Astrocyte (in vitro differentiated cells and primary cell): ENCODE measurements at regions not wholly inside any gene's neighbourhood (a gene's known extent, or its start where the extent isn't known, plus 50 kb on each side); places are given as distances from the start of the nearest gene placed in this dataset.

Experiments
- EZH2 ChIP-seq: IDR thresholded peaks from 2 replicates; pipeline ENCODE4 v1.6.1; 2012; ENCODE audit warnings: mild to moderate bottlenecking, low read length, inconsistent platforms; ENCODE audit not compliant: insufficient read depth
- TF ChIP-seq, protein P1 (sequence below): IDR thresholded peaks from 2 replicates; pipeline ENCODE4 v1.5.1; 2011; ENCODE audit warnings: low read depth, mild to moderate bottlenecking, inconsistent platforms, low read length, moderate library complexity; ENCODE audit not compliant: insufficient read depth

DNA sequence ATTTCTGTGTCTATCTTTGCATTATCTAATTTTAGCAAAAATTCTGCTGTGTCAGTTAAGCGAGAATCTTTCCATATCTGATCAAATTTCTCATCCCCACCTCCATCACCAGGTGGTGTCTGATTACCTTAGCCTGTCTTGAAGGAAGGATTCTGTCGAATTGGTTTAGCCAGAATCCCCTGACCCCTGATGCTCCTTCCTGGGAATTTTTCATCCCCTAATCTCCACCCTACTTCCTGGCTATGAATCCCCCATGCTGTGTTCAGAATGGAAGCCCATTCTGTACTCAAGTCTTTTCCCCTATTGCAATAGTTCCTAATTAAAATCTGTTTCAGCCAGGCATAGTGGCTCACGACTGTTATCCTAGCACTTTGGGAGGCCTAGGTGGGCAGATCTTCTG is 216.1 kb downstream of the SKIDA1 start:
- TF ChIP-seq, protein P1, sequence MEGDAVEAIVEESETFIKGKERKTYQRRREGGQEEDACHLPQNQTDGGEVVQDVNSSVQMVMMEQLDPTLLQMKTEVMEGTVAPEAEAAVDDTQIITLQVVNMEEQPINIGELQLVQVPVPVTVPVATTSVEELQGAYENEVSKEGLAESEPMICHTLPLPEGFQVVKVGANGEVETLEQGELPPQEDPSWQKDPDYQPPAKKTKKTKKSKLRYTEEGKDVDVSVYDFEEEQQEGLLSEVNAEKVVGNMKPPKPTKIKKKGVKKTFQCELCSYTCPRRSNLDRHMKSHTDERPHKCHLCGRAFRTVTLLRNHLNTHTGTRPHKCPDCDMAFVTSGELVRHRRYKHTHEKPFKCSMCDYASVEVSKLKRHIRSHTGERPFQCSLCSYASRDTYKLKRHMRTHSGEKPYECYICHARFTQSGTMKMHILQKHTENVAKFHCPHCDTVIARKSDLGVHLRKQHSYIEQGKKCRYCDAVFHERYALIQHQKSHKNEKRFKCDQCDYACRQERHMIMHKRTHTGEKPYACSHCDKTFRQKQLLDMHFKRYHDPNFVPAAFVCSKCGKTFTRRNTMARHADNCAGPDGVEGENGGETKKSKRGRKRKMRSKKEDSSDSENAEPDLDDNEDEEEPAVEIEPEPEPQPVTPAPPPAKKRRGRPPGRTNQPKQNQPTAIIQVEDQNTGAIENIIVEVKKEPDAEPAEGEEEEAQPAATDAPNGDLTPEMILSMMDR = no peak
- no peak for TF ChIP-seq EZH2
